ENCODE measurements at regions not wholly inside any gene's neighbourhood (a gene's known extent, or its start where the extent isn't known, plus 50 kb on each side); places are given as distances from the start of the nearest gene placed in this dataset.

DNA sequence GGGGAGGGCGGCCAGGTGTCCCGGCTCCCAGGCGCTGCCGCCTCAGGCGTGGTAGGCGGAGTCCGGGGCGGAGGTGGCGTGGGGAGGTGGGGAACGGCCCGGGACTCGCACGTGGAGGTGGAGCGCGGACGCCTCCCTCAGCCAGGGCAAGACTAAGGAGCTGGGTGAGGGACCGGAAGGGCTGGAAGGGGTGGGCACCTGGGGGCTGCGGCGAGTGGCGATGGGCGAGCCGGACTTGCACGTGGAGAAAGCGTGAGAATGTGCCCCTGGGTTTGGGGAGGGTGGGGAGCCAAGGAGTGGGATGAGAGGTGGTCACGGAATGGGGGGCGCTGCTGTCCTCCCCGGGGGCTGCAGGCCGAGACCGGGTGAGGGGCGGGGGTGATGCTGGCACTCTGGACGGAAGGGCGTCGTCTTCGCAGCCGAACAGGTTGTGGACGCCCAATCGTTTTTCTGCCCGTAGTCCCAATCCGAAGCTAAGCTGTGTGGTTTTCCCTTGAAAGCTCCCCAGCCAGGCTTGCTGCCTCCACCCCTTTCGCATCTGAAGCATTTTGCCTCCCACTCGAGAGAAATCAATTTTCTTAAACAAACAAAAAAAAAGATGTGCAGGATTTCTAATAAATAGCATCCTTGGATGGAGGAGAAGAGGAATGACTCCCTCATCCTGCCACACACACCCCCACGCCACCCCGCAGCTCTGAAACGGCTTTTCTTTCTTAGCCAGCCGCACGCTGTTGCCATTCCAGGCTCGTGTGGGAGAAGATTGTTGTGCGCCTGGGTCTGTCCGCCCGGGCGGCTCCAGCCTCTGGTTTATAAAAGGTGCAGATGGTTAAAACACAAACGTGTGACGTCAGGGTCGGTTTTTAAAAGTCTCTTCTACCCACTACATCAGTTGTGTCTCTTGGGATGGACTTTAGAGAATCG is 62.5 kb upstream of the ANKRD28 start:
- ChIA-PET POLR2A (interaction anchor here (0.7 kb wide), 2 partner anchors 385 to 1539 kb away, joined by 6 to 7 read pairs; no protein-coding TSS in a partner anchor), CTCF (interaction anchor here (0.7 kb wide), 1 partner anchor 127 kb away, joined by 3 read pairs; no protein-coding TSS in a partner anchor)
- intact Hi-C loops (cut with micrococcal nuclease) = loop anchor here (5.0 kb wide), 1 partner anchor 43 kb away; no protein-coding TSS in a partner anchor
- no peaks in the 10 kb centered on the region for H3K9me3 ChIP-seq (ENCODE audit: control extremely low read depth in 1 of 3, control insufficient read depth in 2 of 3, insufficient read depth in 1 of 3, low read length in 2 of 3)
- peaks cover 24% of the 10 kb centered on the region for H3K4me1 Mint-ChIP-seq
- TF ChIP-seq, protein P1, sequence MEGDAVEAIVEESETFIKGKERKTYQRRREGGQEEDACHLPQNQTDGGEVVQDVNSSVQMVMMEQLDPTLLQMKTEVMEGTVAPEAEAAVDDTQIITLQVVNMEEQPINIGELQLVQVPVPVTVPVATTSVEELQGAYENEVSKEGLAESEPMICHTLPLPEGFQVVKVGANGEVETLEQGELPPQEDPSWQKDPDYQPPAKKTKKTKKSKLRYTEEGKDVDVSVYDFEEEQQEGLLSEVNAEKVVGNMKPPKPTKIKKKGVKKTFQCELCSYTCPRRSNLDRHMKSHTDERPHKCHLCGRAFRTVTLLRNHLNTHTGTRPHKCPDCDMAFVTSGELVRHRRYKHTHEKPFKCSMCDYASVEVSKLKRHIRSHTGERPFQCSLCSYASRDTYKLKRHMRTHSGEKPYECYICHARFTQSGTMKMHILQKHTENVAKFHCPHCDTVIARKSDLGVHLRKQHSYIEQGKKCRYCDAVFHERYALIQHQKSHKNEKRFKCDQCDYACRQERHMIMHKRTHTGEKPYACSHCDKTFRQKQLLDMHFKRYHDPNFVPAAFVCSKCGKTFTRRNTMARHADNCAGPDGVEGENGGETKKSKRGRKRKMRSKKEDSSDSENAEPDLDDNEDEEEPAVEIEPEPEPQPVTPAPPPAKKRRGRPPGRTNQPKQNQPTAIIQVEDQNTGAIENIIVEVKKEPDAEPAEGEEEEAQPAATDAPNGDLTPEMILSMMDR (IDR thresholded peaks at IDR 0.05) = no peak
- TF ChIP-seq EZH2 (IDR thresholded peaks at IDR 0.05; ENCODE audit: borderline replicate concordance, insufficient read depth, low read depth, low read length, poor library complexity, severe bottlenecking) = no peak
- peaks cover 10 to 16% of the 10 kb centered on the region in 2 donors for H3K4me1 ChIP-seq (ENCODE audit: control insufficient read depth in 2 of 2, insufficient read depth in 2 of 2, low read length in 2 of 2)
- peaks cover 6% of the 10 kb centered on the region for H4K20me1 ChIP-seq (ENCODE audit: control insufficient read depth, insufficient read depth, low read length, poor library complexity, severe bottlenecking)
- H2AFZ ChIP-seq (ENCODE audit: insufficient read depth, low read depth, low read length, poor library complexity, severe bottlenecking) = peak overlapping the region; percentile 90
- DNase-seq (peak; percentile 43), ATAC-seq (ENCODE audit: low read depth) (peak; percentile 2)
- peak overlapping the region; percentile 97 for H3K4me2 ChIP-seq (replicated peaks; ENCODE audit: low read depth, low read length, poor library complexity, severe bottlenecking)
- H3K9me3 Mint-ChIP-seq (ENCODE audit: insufficient read depth) = no peaks in the 10 kb centered on the region
- 0% methylated on average over 37 of the region's 55 CpGs for whole genome bisulfite sequencing (ENCODE audit: insufficient coverage)
- H3K27me3 Mint-ChIP-seq = no peaks in the 10 kb centered on the region
- peak overlapping the region; percentile 85 for H3K4me3 Mint-ChIP-seq
- peak overlapping the region in 1 of 2 donors; percentile 7 for H3K27ac ChIP-seq (ENCODE audit: low read length in 2 of 2)
- peak overlapping the region; percentile 88 for H3K9ac ChIP-seq (ENCODE audit: low read length)
- H3K79me2 ChIP-seq (ENCODE audit: control insufficient read depth, insufficient read depth, low read length) = peaks cover 30% of the 10 kb centered on the region
- no peaks in the 10 kb centered on the region for H3K36me3 ChIP-seq (replicated peaks in 1 of 2; ENCODE audit: control extremely low read depth in 1 of 2, control insufficient read depth in 1 of 2, extremely low read depth in 1 of 2, insufficient read depth in 2 of 2, low read length in 1 of 2)
- H3K27me3 ChIP-seq (replicated peaks in 1 of 4; ENCODE audit: control extremely low read depth in 1 of 4, control insufficient read depth in 3 of 4, insufficient read depth in 4 of 4, low read length in 3 of 4) = no peaks in the 10 kb centered on the region
- peak overlapping the region; percentile 74 for H3K27ac Mint-ChIP-seq
- peak overlapping the region; percentile 46 to 87 (median 77) for H3K4me3 ChIP-seq (ENCODE audit: control extremely low read depth in 1 of 5, extremely low read depth in 1 of 5, insufficient read depth in 1 of 5, low read depth in 2 of 5, low read length in 4 of 5)

DNA sequence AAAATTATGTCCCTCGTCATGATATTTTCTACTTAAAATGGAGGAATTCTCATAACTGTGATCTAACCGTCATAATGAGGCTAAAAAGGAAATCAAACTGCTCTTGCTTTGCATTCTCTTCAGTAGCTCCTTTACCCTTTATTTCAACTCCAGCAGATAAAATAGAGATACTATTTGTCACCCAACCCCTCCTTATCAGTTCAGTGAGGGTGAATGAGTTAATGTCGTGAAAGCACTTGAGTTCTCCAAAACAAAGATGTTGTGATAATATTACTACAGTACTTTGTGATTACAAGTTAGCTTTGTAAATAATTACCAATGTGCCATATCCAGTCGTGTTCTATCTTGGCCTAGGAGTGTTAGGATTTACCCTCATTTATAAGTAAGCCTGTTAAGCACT is 63.4 kb upstream of the ANKRD28 start:
- H2AFZ ChIP-seq (ENCODE audit: insufficient read depth, low read depth, low read length, poor library complexity, severe bottlenecking) = peak overlapping the region; percentile 90
- H3K9me3 Mint-ChIP-seq (ENCODE audit: insufficient read depth) = no peaks in the 10 kb centered on the region
- H3K4me2 ChIP-seq (replicated peaks; ENCODE audit: low read depth, low read length, poor library complexity, severe bottlenecking) = peak overlapping the region; percentile 97
- H3K9ac ChIP-seq (ENCODE audit: low read length) = no peak overlapping the region
- H3K79me2 ChIP-seq (ENCODE audit: control insufficient read depth, insufficient read depth, low read length) = peaks cover 21% of the 10 kb centered on the region
- TF ChIP-seq, protein P1 (IDR thresholded peaks at IDR 0.05) = no peak
- TF ChIP-seq EZH2 (IDR thresholded peaks at IDR 0.05; ENCODE audit: borderline replicate concordance, insufficient read depth, low read depth, low read length, poor library complexity, severe bottlenecking) = no peak
- ChIA-PET POLR2A (interaction anchor here (0.7 kb wide), 1 partner anchor 789 kb away, joined by 6 read pairs; no protein-coding TSS in a partner anchor), CTCF (no interaction called here)
- peak overlapping the region; percentile 85 for H3K4me3 Mint-ChIP-seq
- peaks cover 10 to 16% of the 10 kb centered on the region in 2 donors for H3K4me1 ChIP-seq (ENCODE audit: control insufficient read depth in 2 of 2, insufficient read depth in 2 of 2, low read length in 2 of 2)
- H4K20me1 ChIP-seq (ENCODE audit: control insufficient read depth, insufficient read depth, low read length, poor library complexity, severe bottlenecking) = peaks cover 6% of the 10 kb centered on the region
- intact Hi-C loops (cut with micrococcal nuclease) = loop anchor here (5.0 kb wide), 1 partner anchor 44 kb away; no protein-coding TSS in a partner anchor
- H3K27me3 ChIP-seq (replicated peaks in 1 of 4; ENCODE audit: control extremely low read depth in 1 of 4, control insufficient read depth in 3 of 4, insufficient read depth in 4 of 4, low read length in 3 of 4) = no peaks in the 10 kb centered on the region
- H3K9me3 ChIP-seq (ENCODE audit: control extremely low read depth in 1 of 3, control insufficient read depth in 2 of 3, insufficient read depth in 1 of 3, low read length in 2 of 3) = peaks cover 0 to 1% (median 0%) of the 10 kb centered on the region in 3 donors
- DNase-seq (no peak), ATAC-seq (ENCODE audit: low read depth) (no peak)
- peaks cover 21% of the 10 kb centered on the region for H3K4me1 Mint-ChIP-seq
- H3K27ac ChIP-seq (ENCODE audit: low read length in 2 of 2) = no peak overlapping the region
- no peaks in the 10 kb centered on the region for H3K36me3 ChIP-seq (replicated peaks in 1 of 2; ENCODE audit: control extremely low read depth in 1 of 2, control insufficient read depth in 1 of 2, extremely low read depth in 1 of 2, insufficient read depth in 2 of 2, low read length in 1 of 2)
- H3K4me3 ChIP-seq (ENCODE audit: control extremely low read depth in 1 of 5, extremely low read depth in 1 of 5, insufficient read depth in 1 of 5, low read depth in 2 of 5, low read length in 4 of 5) = peak overlapping the region in 1 of 5 experiments; percentile 85
- no CpG with 5 or more reads among the region's 4 CpGs for WGBS (ENCODE audit: insufficient coverage)
- H3K27me3 Mint-ChIP-seq = no peaks in the 10 kb centered on the region
- H3K27ac Mint-ChIP-seq = no peak overlapping the region
